Activated CD4-positive, alpha-beta T cell treated with anti-CD3 and anti-CD28 coated beads, Interleukin-10, Interleukin-2, amounts not matched to agents 100 ng/mL and 50 ng/mL, durations not matched to agents 16 hours and 8 hours (primary cell): ENCODE measurements at regions not wholly inside any gene's neighbourhood (a gene's known extent, or its start where the extent isn't known, plus 50 kb on each side); places are given as distances from the start of the nearest gene placed in this dataset.

ENCODE experiments used
- DNase-seq: peaks from one replicate; pipeline ENCODE4 v3.0.0-alpha.2; 2020

DNA sequence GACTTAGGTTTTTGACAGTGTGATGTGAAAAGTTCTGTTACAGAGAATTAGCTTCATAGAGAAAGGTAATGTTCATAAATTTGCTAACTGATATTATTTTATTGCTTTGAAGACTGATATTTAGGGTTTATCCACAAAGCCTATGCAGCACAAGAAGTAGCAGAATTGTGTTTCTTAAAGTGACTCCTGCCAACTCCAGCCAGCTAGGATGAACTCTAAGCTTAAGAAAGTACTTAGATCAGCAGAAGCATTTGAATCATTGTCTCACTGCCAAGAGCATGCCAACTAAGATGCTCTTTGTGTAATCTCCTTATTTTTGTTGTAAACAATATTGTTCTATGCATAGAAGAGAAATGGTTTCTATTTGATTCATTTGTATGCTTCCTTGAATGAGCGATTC lies 589.4 kb upstream of the ADGRL4 start:
- no peak for DNase-seq

DNA sequence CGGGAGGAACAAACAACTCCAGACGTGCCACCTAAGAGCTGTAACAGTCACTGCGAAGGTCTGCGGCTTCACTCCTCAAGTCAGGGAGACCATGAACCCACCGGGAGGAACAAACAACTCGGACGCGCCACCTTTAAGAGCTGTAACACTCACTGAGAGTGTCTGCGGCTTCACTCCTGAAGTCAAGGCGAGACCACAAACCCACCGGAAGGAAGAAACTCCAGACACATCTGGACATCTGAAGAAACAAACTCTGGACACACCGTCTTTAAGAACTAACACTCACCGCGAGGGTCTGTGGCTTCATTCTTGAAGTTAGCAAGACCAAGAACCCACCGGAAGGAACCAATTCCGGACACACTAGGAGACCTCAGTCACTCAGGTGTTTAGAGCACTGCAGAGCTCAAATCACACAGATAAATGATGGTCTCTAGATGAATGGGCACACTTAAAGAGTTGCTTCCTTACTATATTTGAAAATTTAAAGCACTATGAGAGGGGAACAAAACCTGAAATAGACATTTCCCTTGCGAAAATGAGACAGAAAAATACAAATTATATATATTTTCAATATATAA lies 587.7 kb upstream of the ADGRL4 start:
- no peak for DNase-seq

DNA sequence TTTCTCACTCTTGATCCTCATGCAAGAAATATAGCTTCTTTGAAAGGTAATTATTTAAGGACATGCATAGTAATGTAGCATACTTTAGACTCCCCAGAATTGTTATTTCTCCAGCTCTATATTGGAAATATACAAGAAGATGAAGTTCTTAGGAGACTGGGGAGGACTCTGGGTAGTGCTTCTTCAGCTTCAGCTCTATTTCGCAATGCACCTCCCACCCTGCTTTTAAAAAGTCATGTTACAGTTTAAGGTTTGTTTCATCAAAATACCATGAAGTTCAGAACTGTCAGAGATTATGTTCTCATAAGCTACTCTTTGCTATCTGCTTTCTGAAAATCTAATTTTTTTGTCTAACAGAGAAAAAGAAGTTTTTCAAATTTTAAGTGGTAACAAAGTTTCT lies 586.2 kb upstream of the ADGRL4 start:
- DNase-seq = no peak

DNA sequence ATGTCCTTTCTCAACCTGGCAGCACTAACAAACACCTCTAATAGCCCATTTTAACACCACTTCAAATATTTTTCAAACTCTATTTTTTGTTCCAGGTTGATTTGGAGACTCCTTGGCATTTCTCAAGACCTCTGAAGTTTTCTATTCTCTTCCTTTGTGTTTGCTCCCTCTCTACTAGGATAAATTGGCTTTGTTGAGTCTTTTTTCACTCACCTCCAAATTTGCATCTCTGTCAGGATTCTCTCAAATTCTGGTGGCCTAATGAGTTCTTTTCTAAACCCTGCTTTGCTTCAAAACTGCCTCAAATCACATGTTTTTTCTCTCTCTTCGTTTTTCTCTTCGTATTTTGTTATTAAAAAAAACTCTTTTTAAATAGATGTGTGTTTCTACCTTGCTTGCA lies 582.2 kb upstream of the ADGRL4 start:
- no peak for DNase-seq

DNA sequence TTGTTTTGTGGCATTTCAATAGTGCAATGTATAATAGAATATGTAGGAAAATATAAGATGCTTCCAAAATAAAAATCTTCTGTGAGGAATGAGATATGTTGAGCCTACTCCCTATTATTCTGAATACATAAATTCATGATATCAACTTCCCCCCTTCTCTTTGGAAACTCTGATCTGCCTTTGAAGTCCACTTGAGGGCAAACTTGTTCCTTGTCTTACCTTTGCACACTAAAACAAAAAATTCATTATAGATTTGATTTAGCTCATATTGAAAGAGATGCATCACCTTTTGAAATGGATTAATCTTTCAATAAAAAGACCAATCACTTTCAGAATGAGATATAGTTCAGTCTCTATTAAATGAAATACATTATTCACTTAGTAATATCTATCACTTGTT lies 580.7 kb upstream of the ADGRL4 start:
- no peak for DNase-seq

DNA sequence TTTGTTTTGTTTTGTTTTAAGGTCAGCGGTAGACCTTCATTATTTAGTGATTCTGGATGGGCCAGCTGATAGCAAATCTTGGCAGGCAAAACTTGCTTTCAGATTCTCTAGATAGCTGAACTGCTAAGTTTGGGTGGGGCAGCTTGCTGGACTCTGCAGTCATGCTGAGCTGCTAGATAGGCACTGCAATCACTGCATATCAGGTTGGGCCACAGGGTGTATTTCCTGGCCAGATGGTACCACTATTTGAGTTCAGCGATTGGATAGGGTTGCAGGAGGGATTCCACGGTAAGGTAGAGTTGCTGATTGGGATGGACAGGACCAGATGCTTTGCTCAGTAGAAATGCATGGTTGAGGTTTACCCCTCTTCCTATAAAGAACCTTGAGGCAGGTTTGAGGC lies 579.3 kb upstream of the ADGRL4 start:
- DNase-seq = no peak

DNA sequence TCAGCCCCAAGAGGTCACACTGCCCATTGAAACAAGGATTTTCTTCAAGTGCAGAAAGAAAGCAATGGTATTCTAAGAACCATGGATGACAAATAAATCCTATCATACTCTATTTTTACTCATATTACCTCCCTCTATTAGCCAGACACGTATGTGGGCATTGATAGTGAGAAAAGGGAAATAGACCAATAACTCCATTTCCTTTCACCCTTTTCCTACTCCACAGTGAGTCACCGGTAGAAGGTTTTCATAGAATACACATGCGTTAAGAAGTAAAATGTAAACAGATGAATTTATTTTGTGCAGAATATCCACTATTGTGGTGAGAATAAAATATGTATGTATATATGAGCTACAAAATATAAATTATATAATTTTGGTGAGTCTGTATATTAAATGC lies 568.9 kb upstream of the ADGRL4 start:
- no peak for DNase-seq

DNA sequence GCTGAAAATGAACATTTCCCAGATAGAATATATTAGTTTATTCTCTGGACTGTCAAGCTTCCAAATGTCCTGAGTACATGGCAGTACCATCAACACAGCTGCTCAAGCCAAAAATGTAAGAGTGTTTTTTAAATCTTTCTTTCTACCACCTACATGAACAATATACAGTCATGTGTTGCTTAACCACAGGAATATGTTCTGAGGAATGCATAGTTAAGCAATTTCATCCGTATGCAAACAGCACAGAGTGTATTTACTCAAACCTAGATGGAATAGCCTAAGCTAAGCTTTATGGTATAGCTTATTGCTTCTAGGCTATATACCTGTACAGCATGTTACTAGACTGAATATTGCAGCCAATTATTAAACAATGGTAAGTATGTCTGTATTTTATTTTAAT lies 561.9 kb upstream of the ADGRL4 start:
- no peak for DNase-seq

DNA sequence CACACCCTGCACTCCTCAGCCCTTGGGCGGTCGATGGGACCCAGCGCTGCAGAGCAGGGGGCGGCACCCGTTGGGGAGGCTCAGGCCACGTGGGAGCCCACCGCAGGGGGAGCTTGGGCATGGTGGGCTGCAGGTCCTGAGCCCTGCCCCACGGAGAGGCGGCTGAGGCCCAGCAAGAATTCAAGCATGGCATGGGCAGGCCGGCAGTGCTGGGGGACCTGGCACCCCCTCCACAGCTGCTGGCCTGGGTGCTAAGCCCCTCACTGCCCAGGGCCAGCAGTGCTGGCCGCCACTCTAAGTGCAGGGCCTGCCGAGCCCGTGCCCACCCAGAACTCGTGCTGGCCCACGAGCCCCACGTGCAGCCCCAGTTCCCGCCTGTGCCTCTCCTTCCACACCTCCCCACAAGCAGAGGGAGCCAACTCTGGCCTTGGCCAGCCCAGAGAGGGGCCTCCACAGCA lies 555.0 kb upstream of the ADGRL4 start:
- DNase-seq = no peak

DNA sequence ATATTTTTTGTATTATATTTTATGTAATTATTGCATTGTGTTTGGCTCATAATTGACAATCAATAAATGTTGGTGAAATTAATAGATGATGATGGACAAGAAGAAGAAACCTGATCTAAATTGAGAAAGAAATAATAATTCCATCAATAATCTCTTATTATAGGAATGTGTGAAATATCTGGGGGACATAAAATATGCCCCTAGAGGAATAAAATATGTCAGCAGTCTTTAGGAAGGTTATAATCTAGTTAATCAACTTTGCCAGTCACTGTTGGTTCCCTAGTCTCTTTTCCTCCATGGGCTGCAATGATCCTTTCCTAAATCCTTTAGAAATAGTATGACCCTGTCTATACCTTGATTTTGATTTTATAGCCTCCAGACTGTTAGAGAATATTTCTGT lies 549.7 kb upstream of the ADGRL4 start:
- DNase-seq = no peak

DNA sequence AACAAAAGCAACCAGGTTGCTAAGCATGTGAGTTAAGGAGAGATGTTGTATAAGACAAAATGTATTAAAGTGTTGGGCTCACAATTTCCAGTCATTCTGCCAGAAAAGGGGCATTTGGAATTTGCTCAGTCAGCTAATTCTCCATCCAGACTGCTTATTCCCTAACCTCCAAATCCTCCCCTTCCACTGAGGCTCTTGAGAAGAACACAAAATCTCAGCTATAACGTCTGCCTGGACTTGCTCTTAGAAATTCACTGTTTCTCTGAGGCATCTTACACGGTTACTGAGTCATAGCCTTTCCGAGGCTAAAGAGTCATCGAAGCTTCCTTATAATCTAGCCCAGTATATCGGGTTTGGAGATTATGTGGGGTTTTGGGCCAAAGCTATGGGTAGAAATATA lies 548.2 kb upstream of the ADGRL4 start:
- no peak for DNase-seq

DNA sequence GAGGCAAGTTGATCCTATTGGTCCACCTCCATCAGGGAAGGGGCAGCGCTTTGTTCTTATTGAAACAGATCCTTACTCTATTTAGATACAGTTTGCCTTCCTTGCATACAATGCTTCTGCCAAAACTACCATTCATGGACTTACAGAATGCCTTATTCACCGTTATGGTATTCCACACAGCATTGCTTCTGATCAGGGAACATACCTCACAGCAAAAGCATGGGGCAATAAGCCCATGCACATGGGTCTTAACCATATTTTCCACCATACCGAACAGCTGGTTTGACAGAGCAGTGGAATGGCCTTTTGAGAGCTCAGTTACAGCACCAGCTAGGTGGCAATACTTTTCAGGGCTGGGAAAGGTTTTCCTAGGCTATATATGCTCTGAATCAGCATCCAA lies 544.8 kb upstream of the ADGRL4 start:
- DNase-seq = no peak

DNA sequence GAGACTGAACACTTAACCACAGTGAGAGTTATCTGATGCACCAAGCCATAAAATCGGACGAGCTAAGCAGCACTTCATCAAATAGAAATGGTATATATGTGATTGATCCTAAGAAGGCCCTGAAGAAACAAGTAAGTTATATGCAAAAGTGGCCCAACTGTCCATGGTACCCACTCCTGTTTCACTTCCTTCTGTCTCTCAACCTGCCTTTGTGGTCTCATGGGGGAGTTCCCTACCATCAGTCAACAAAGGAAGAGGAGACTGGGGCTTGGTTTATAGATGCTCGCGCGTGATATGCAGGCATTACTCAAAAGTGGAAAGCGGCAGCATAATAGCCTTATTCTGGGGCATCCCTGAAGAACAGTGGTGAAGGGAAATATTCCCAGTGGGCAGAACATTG lies 543.9 kb upstream of the ADGRL4 start:
- no peak for DNase-seq

DNA sequence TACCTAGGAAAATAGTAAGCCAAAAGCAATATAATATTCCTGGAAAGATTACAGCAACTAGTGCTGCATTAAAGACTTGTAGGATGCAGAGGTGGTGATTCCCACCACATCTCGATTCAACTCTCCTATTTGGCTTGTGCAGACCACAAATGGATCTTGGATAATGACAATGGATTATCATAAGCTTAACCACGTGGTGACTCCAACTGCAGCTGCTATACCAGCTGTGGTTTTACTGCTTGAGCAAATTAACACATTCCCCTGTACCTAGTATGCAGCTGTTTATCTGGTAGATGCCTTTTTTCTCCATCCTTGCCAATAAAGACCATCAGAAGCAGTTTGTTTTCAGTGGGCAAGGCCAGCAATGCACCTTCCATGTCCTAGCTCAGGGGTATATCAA lies 542.7 kb upstream of the ADGRL4 start:
- DNase-seq = no peak

DNA sequence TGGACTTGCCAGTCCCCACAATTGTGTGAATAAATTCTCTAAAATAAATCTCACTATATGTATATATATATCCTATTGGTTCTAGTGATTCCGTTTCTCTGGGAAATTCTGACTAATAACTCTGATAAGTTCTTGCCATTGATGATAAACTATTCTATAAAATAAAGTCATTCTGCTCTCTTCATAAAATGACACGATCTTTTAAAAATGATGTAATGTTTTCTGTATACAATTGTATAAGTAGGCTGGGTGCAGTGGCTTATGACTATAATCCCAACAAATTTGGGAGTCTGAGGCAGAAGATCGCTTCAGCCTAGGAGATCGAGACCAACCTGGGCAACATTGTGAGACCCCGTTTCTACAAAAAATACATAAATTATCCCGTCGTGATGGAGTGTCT lies 541.0 kb upstream of the ADGRL4 start:
- no peak for DNase-seq

DNA sequence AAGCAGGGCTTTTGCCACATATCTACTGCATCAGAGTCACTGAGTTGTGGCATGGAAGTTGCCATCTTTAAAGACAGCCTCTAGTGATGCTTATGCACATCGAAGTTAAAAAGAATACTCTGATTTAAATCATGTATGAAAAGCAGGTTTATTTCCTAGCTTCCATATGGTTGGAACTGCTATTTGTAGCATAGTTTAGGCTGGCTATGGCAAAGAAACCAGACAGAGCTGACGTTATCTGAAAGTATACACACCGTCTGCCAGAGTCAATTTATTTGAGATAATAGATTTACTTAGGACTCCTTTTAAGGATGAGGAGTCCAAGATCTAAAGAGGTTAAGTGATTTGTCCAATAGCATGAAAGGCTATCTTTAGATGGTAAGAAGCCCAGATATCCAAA lies 536.9 kb upstream of the ADGRL4 start:
- DNase-seq = no peak

DNA sequence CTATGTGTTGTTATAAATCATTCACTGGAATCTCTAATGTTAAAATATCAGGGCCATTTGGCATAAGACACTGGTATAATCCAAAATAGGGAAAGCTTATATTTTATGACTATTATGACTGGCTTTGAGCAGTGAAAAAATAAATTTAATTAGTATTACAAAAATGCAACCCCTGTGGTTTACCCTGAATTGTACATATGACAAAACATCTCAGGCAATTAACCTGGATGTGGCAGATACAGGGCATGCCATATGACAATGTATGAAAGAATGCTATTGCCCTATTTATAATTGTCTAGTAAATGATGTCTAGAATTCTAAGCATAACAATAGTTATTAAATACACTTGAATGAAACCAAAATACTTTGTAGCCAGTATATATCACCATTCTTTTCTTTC lies 532.5 kb upstream of the ADGRL4 start:
- DNase-seq = no peak

DNA sequence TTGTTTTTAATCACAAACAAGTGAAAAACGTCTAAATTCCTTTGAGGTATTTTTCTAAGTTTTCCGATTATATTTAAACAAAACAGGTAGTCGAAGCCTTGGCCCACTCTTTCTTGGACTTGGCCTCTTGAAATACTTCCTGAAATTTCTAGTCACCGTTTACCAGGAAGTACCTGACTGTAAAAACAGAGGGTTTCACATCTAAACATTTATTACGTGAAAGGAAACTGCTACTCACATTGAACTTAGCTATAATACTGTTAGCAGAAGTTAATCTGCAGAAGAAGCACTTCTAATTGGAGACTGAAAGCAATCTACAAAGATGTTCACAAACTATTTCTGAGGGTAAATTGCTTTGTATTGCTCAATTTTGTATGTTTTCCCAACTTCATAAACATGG lies 526.0 kb upstream of the ADGRL4 start:
- no peak for DNase-seq

DNA sequence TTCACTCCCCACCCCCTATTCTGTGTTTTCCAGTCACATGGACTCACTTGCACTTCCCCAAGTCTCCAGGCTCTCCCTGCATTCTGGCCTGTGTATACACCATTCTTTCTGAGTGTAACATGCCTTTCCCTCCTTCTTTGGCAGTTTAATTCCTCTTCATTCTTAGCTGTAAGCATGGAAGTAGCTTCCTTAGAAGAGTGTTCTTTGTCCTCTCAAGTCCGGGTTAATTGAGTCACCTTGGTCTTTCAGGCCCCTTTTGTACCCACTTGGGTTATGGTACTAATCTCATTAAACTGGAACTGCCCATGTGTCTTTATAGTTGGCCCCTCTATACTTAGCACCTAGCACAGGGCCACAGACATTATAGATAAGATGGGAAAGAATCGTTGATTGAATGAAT lies 525.3 kb upstream of the ADGRL4 start:
- DNase-seq = no peak

DNA sequence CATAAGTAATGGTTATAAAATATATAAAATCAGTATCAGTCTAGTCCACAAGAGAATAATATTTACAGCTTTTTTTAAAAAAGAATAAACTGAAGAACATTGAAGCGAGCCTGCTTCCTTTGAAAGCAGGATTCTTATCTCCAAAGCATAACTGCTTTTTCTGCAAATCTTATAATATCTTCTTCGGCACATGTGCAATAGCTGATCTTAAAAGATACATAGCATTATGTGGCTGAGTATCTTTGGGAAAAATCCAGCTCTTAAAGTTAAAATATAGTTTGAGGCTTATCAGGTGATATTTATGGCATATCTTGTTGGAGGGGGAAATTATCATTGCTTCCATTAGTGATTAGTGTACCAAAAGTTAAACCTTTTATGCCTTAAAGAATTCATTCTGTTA lies 523.9 kb upstream of the ADGRL4 start:
- DNase-seq = no peak

DNA sequence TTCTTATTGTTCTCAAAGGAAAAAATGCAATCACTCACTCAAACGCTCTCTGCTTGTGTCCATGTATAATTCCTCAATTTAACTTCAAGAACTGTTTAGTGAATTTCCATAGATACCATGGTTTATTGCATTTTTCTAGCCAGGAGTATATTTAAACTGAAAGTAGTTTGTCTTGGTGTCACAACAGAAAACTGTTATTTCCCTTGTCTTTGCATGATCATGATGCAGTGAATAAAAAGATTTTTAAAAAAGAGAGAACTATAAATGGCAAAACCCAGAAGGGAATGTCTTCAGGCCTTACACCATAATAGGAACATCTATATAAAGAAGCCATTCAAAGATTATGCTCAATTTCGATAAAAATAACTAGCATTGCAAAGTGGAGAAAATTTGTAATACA lies 523.5 kb upstream of the ADGRL4 start:
- DNase-seq = no peak

DNA sequence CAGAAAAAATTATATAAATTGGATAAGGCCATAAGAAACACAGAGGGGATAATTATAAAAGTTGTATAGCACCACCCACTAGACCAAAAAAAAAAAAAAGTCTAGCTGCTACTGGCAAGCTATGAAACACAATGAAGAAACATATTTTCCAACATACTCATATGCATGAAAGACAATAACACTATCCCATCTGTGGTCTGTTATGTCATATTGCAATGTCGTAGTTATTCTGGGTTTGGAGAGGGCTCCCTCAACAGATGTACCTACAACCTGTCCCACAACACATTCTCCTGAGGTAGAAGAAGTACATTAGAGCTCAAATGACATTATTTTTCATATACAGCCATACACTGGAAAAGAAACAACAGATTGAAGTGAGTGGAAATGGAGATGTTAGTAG lies 517.6 kb upstream of the ADGRL4 start:
- DNase-seq = no peak

DNA sequence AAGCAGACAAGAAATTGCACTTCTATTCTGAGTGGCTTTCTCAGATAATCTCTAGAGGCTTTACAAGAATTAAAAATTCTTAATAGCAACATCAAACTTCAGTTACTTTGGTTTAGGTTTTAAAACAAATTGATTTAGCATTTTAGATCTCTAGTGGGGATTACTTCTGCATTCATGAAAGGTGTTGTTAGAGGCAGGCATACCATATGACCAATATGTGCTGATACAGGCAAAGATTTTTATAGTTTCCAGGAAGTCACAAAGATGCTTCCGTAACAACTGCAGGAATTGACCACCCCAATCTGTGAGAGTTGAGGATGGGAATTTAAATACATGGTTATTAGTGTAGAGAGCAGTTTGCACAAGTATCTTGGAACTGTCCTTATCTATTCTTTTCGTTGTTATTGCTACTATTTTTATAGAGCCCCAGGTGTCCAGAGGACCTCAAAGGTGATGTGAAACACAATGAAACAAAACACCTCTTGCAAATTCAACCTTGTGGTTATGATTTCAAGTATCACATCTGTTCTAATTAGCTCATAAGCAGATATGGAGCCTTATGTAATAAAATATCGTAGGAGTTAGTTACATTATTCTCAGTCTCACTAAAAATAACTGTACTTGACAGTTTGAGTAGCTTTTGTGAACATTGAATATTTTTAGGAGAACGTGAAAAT lies 512.7 kb upstream of the ADGRL4 start:
- DNase-seq = no peak

DNA sequence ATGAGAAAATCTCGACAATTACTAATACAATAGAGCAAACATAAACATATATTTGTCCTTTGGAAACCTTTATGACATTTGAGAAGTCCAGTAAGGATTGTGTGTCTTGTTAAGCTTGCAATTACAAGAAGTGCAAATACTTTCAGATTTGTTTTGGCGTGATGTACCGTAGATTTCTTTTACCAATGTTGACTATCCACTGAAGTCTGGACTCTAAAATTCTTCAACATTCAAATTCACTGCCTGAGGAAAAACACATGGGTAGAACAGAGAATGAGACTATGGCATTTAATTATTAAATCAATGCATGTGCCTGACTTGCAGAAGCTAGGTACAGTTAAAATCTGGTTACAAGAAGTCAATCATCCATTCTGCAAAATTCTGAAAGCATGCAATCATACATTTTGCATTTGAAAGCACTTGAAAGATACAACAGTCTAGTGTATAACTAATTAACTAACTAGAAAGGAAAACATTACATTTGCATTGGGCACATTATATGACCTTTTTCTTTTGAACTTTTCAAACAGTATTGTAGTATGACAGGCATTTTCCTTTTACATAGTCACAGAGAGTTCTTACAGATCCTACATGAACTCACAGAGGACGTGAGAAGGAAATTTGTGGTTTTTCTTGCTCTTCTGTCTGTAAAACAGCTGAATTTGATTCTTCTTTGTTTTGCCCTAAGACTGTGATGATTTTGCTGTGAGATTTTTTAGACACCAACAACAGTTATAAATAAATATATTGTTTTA lies 511.1 kb upstream of the ADGRL4 start:
- DNase-seq = no peak

DNA sequence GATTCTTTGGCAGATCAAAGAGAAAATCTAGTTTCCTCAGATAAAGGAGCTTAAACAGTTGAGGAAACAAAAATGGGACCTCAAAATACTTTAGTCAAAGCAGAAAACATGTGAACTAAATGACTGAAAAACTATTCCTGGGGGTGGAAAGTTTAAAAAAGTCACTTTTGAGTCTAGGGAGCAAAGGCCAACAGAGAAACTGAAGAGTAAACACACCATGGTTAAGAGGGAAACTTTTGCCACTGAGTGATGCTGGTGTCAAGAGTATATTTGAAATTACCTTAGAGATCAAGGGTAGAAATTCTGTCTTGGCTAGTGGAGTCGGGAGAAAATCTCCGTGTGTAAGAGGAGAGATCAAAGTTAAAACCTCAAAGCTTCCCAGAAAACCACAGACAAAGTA lies 501.2 kb upstream of the ADGRL4 start:
- no peak for DNase-seq
